ENCODE measurements at regions not wholly inside any gene's neighbourhood (a gene's known extent, or its start where the extent isn't known, plus 50 kb on each side); places are given as distances from the start of the nearest gene placed in this dataset.

DNA sequence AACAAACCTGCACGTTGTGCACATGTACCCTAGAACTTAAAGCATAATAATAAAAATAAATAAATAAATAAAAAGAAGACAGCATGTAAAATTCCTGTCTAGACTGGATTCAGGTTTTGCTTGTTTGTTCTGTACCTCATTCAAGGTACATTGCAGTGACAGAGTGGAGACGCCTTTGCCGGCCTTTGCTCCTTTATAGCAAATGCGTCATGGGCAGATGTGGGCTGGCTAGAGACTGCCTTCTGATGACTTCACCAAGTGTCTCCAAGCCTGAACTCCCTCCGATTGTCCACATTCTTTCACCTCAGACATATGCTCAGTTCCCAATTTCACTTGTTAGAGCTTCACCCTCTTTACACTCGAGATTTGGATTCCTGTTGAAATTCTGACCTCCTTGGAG is 147.8 kb upstream of the ARHGAP20 start:
- Histone ChIP-seq H3K27me3 (ENCODE audit: control insufficient read depth in 3 of 3, insufficient read depth in 3 of 3, low read depth in 1 of 3, low read length in 3 of 3) (no peaks in the 10 kb centered on the region), H2BK15ac (ENCODE audit: low read length) (no peak overlapping the region), H3K27ac (replicated peaks; ENCODE audit: low read length) (no peak overlapping the region), H4K8ac (ENCODE audit: low read depth, low read length) (no peak overlapping the region), H3K4ac (ENCODE audit: low read length) (no peak overlapping the region), H2BK5ac (ENCODE audit: low read length) (no peak overlapping the region), H2BK120ac (ENCODE audit: low read depth, low read length) (no peak overlapping the region), H2BK12ac (ENCODE audit: low read length) (no peak overlapping the region), H3K4me1 (ENCODE audit: control insufficient read depth in 2 of 2, insufficient read depth in 1 of 2, low read depth in 1 of 2, low read length in 2 of 2) (no peaks in the 10 kb centered on the region), H3K23ac (ENCODE audit: low read depth, low read length, poor library complexity) (no peak overlapping the region), H3K9me3 (replicated peaks in 1 of 2; ENCODE audit: control insufficient read depth in 2 of 2, insufficient read depth in 1 of 2, low read depth in 1 of 2, low read length in 2 of 2) (no peaks in the 10 kb centered on the region), H3K36me3 (replicated peaks in 1 of 2; ENCODE audit: control insufficient read depth in 2 of 2, insufficient read depth in 2 of 2, low read length in 2 of 2) (no peaks in the 10 kb centered on the region), H3K14ac (ENCODE audit: low read length) (no peak overlapping the region), H3K4me3 (ENCODE audit: low read length in 2 of 2) (no peak overlapping the region), H2AFZ (ENCODE audit: low read length) (no peak overlapping the region), H3K18ac (ENCODE audit: low read length) (no peak overlapping the region), H3K4me2 (ENCODE audit: insufficient read depth, low read length, poor library complexity, severe bottlenecking) (no peak overlapping the region), H4K91ac (ENCODE audit: low read depth, low read length, poor library complexity) (no peak overlapping the region), H3K9ac (ENCODE audit: low read depth, low read length, poor library complexity) (no peak overlapping the region), H3K79me1 (ENCODE audit: low read depth, low read length) (no peaks in the 10 kb centered on the region), H2AK5ac (ENCODE audit: low read depth, low read length) (no peak overlapping the region)
- WGBS, 2 donors (ENCODE audit: extremely low coverage in 2 of 2, insufficient read length in 2 of 2, insufficient replicate concordance in 1 of 2) = no CpG with 5 or more reads among the region's 6 CpGs
- no peak for DNase-seq (ENCODE audit: low spot score)

DNA sequence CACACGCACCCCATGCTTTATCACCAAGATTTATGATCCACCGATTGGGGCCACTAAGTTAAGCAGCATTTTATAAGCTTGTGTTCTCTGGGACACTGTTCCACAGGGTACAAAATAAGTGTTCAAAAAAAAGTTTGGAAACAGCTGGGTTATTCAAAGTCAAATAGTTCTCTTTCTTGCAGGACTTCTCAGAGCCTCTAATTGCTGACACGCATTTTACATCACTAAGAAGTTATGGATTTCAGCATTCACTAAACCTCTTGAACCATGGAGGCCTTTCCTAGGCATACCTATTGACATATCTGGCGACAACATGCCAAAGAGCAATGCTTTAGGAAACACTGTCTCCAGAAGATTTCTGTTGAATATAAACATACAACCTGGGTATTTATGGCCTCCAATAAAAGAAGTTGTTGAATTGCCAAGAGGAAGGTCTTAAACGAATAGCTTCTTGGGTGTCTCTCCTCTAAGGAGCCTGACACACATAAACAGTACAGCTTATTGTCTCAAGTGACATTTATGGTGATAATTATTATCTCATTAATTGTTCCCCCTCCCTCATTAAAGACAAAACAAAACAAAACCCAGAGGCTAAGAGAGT is 147.1 kb upstream of the ARHGAP20 start:
- Histone ChIP-seq H3K36me3 (replicated peaks in 1 of 2; ENCODE audit: control insufficient read depth in 2 of 2, insufficient read depth in 2 of 2, low read length in 2 of 2) (no peaks in the 10 kb centered on the region), H3K4ac (ENCODE audit: low read length) (no peak overlapping the region), H3K4me3 (ENCODE audit: low read length in 2 of 2) (no peak overlapping the region), H2BK120ac (ENCODE audit: low read depth, low read length) (no peak overlapping the region), H2AK5ac (ENCODE audit: low read depth, low read length) (no peak overlapping the region), H3K27ac (replicated peaks; ENCODE audit: low read length) (no peak overlapping the region), H3K4me1 (ENCODE audit: control insufficient read depth in 2 of 2, insufficient read depth in 1 of 2, low read depth in 1 of 2, low read length in 2 of 2) (no peaks in the 10 kb centered on the region), H3K4me2 (ENCODE audit: insufficient read depth, low read length, poor library complexity, severe bottlenecking) (no peak overlapping the region), H3K9me3 (replicated peaks in 1 of 2; ENCODE audit: control insufficient read depth in 2 of 2, insufficient read depth in 1 of 2, low read depth in 1 of 2, low read length in 2 of 2) (no peaks in the 10 kb centered on the region), H3K18ac (ENCODE audit: low read length) (no peak overlapping the region), H3K23ac (ENCODE audit: low read depth, low read length, poor library complexity) (no peak overlapping the region), H2BK15ac (ENCODE audit: low read length) (no peak overlapping the region), H3K79me1 (ENCODE audit: low read depth, low read length) (no peaks in the 10 kb centered on the region), H2BK12ac (ENCODE audit: low read length) (no peak overlapping the region), H3K27me3 (ENCODE audit: control insufficient read depth in 3 of 3, insufficient read depth in 3 of 3, low read depth in 1 of 3, low read length in 3 of 3) (no peaks in the 10 kb centered on the region), H2BK5ac (ENCODE audit: low read length) (no peak overlapping the region), H3K14ac (ENCODE audit: low read length) (no peak overlapping the region), H2AFZ (ENCODE audit: low read length) (no peak overlapping the region), H4K8ac (ENCODE audit: low read depth, low read length) (no peak overlapping the region), H3K9ac (ENCODE audit: low read depth, low read length, poor library complexity) (no peak overlapping the region), H4K91ac (ENCODE audit: low read depth, low read length, poor library complexity) (no peak overlapping the region)
- DNase-seq (ENCODE audit: low spot score) = no peak
- WGBS, 2 donors (ENCODE audit: extremely low coverage in 2 of 2, insufficient read length in 2 of 2, insufficient replicate concordance in 1 of 2) = no CpG with 5 or more reads among the region's 5 CpGs

DNA sequence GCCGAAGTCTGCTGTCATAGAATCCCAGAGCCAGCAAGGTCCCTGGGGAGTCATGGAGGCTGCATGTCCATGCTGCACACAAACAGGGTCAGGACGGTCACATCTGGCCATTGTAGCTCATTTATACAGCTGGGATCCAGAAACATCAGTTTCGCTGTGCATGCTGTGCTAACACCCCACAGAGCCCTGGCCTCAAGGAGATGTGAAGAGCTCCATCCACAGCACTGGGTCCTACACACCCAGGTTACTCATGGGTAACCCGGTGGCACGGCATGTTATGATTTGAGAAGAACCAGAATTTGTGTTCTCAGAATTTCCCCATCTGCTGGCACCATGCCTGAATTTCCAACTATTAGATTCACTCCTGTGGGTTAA is 146.3 kb upstream of the ARHGAP20 start:
- Histone ChIP-seq H3K9ac (ENCODE audit: low read depth, low read length, poor library complexity) (no peak overlapping the region), H3K4ac (ENCODE audit: low read length) (no peak overlapping the region), H3K4me1 (ENCODE audit: control insufficient read depth in 2 of 2, insufficient read depth in 1 of 2, low read depth in 1 of 2, low read length in 2 of 2) (no peaks in the 10 kb centered on the region), H2BK15ac (ENCODE audit: low read length) (no peak overlapping the region), H3K9me3 (replicated peaks in 1 of 2; ENCODE audit: control insufficient read depth in 2 of 2, insufficient read depth in 1 of 2, low read depth in 1 of 2, low read length in 2 of 2) (no peaks in the 10 kb centered on the region), H2BK12ac (ENCODE audit: low read length) (no peak overlapping the region), H4K8ac (ENCODE audit: low read depth, low read length) (no peak overlapping the region), H3K18ac (ENCODE audit: low read length) (no peak overlapping the region), H2BK120ac (ENCODE audit: low read depth, low read length) (no peak overlapping the region), H2BK5ac (ENCODE audit: low read length) (no peak overlapping the region), H3K27me3 (ENCODE audit: control insufficient read depth in 3 of 3, insufficient read depth in 3 of 3, low read depth in 1 of 3, low read length in 3 of 3) (no peaks in the 10 kb centered on the region), H3K4me2 (ENCODE audit: insufficient read depth, low read length, poor library complexity, severe bottlenecking) (no peak overlapping the region), H4K91ac (ENCODE audit: low read depth, low read length, poor library complexity) (no peak overlapping the region), H3K14ac (ENCODE audit: low read length) (no peak overlapping the region), H3K79me1 (ENCODE audit: low read depth, low read length) (no peaks in the 10 kb centered on the region), H3K23ac (ENCODE audit: low read depth, low read length, poor library complexity) (no peak overlapping the region), H2AFZ (ENCODE audit: low read length) (no peak overlapping the region), H3K27ac (replicated peaks; ENCODE audit: low read length) (no peak overlapping the region), H2AK5ac (ENCODE audit: low read depth, low read length) (no peak overlapping the region), H3K4me3 (ENCODE audit: low read length in 2 of 2) (no peak overlapping the region), H3K36me3 (replicated peaks in 1 of 2; ENCODE audit: control insufficient read depth in 2 of 2, insufficient read depth in 2 of 2, low read length in 2 of 2) (no peaks in the 10 kb centered on the region)
- WGBS, 2 donors (ENCODE audit: extremely low coverage in 2 of 2, insufficient read length in 2 of 2, insufficient replicate concordance in 1 of 2) = no CpG with 5 or more reads among the region's 5 CpGs
- no peak for DNase-seq (ENCODE audit: low spot score)

DNA sequence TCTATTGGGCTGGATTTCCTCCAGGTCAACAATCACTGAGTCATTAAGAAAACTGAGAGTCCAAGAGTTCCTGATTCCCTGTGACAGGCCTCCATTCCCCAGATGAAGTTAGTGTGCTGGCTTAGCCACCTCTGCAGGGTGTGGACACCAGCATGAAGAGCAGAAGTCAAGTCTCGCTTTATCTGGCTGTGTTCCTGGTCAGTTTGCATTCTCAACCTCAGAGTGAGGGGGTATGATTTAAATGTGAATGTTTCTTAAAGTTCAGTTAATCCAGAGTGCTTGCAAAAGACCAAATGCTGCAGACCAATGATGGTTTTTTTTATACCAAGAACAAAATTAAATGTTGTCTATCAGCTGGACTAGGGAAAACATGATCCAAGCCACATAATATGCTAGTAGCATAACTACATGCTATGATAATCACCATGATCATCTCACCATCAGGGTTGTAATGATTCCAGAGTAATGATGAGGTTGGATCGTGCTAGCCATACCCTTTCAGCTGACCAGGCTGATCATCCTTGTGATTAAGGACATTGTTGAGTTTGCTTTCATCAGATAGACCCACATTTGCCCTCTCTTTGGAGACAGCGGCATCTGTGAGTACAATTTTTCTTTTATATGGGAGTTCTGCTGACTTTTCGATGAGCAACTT is 145.8 kb upstream of the ARHGAP20 start:
- Histone ChIP-seq H3K9ac (ENCODE audit: low read depth, low read length, poor library complexity) (no peak overlapping the region), H3K36me3 (replicated peaks in 1 of 2; ENCODE audit: control insufficient read depth in 2 of 2, insufficient read depth in 2 of 2, low read length in 2 of 2) (no peaks in the 10 kb centered on the region), H4K8ac (ENCODE audit: low read depth, low read length) (no peak overlapping the region), H2BK15ac (ENCODE audit: low read length) (no peak overlapping the region), H2BK5ac (ENCODE audit: low read length) (no peak overlapping the region), H3K4me2 (ENCODE audit: insufficient read depth, low read length, poor library complexity, severe bottlenecking) (no peak overlapping the region), H2BK12ac (ENCODE audit: low read length) (no peak overlapping the region), H2BK120ac (ENCODE audit: low read depth, low read length) (no peak overlapping the region), H2AFZ (ENCODE audit: low read length) (no peak overlapping the region), H3K9me3 (replicated peaks in 1 of 2; ENCODE audit: control insufficient read depth in 2 of 2, insufficient read depth in 1 of 2, low read depth in 1 of 2, low read length in 2 of 2) (no peaks in the 10 kb centered on the region), H3K4ac (ENCODE audit: low read length) (no peak overlapping the region), H3K23ac (ENCODE audit: low read depth, low read length, poor library complexity) (no peak overlapping the region), H3K79me1 (ENCODE audit: low read depth, low read length) (no peaks in the 10 kb centered on the region), H3K4me3 (ENCODE audit: low read length in 2 of 2) (no peak overlapping the region), H3K27me3 (ENCODE audit: control insufficient read depth in 3 of 3, insufficient read depth in 3 of 3, low read depth in 1 of 3, low read length in 3 of 3) (no peaks in the 10 kb centered on the region), H3K4me1 (ENCODE audit: control insufficient read depth in 2 of 2, insufficient read depth in 1 of 2, low read depth in 1 of 2, low read length in 2 of 2) (no peaks in the 10 kb centered on the region), H2AK5ac (ENCODE audit: low read depth, low read length) (no peak overlapping the region), H3K14ac (ENCODE audit: low read length) (no peak overlapping the region), H3K18ac (ENCODE audit: low read length) (no peak overlapping the region), H3K27ac (replicated peaks; ENCODE audit: low read length) (no peak overlapping the region), H4K91ac (ENCODE audit: low read depth, low read length, poor library complexity) (no peak overlapping the region)
- DNase-seq (ENCODE audit: low spot score) = no peak
- WGBS, 2 donors (ENCODE audit: extremely low coverage in 2 of 2, insufficient read length in 2 of 2, insufficient replicate concordance in 1 of 2) = no CpG with 5 or more reads among the region's 4 CpGs

All from neuronal stem cell (in vitro differentiated cells).